ENCODE measurements at regions not wholly inside any gene's neighbourhood (a gene's known extent, or its start where the extent isn't known, plus 50 kb on each side); places are given as distances from the start of the nearest gene placed in this dataset.

GRCh38 chr10:125584954-125585353 is 98.0 kb downstream of the TEX36 start:
- TF ChIP-seq POLR2A (IDR thresholded peaks at IDR 0.05), result no peak
- TF ChIP-seq CTCF (IDR thresholded peaks at IDR 0.05), result no peak

All from esophagus squamous epithelium (tissue), 4 donors.